ENCODE measurements at regions not wholly inside any gene's neighbourhood (a gene's known extent, or its start where the extent isn't known, plus 50 kb on each side); places are given as distances from the start of the nearest gene placed in this dataset.

DNA sequence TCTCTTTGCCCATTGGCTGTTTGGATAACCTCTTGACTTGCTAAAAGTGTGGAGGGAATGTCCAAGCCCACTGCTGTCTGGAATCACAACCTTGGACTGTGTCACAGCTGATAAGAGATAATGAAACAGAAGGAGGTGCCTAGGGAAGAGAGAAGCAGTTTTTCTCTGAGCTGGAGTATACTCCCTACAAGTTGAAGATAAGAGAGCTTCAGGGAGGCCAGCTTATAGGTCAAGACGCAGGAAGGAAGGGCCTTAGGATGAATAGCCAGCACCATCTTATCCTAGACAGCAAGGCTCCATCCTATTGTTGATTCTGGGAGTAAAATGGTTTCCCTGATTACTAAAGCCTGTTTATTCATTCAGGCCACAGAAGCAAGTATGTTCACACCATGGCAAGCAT is 244.7 kb downstream of the NPR3 start:
- DNase-seq (ENCODE audit: low read depth, low spot score) (no peak), FAIRE-seq (no peak)
- no peak overlapping the region for H3K4me2 ChIP-seq (ENCODE audit: control insufficient read depth, extremely low read depth, insufficient read depth, low read depth, low read length)
- peaks cover 3% of the 10 kb centered on the region for H3K4me1 ChIP-seq (ENCODE audit: control insufficient read depth, extremely low read depth, insufficient read depth, low read length)
- H3K9me3 ChIP-seq (ENCODE audit: control insufficient read depth, low read depth, low read length): no peaks in the 10 kb centered on the region
- no peak overlapping the region for H2AFZ ChIP-seq (ENCODE audit: control insufficient read depth, low read length)
- no peak overlapping the region for H3K4me3 ChIP-seq (ENCODE audit: control insufficient read depth in 2 of 3, extremely low read depth in 1 of 3, insufficient read depth in 2 of 3, low read depth in 1 of 3, low read length in 3 of 3)
- dilution Hi-C loops (cut with MboI; ENCODE audit: extremely low pct_ligation_motif_present, low sequenced_read_pairs): no loop called here
- TF ChIP-seq EZH2 (IDR thresholded peaks at IDR 0.05; ENCODE audit: low read length): no peak
- TF ChIP-seq, protein P1, sequence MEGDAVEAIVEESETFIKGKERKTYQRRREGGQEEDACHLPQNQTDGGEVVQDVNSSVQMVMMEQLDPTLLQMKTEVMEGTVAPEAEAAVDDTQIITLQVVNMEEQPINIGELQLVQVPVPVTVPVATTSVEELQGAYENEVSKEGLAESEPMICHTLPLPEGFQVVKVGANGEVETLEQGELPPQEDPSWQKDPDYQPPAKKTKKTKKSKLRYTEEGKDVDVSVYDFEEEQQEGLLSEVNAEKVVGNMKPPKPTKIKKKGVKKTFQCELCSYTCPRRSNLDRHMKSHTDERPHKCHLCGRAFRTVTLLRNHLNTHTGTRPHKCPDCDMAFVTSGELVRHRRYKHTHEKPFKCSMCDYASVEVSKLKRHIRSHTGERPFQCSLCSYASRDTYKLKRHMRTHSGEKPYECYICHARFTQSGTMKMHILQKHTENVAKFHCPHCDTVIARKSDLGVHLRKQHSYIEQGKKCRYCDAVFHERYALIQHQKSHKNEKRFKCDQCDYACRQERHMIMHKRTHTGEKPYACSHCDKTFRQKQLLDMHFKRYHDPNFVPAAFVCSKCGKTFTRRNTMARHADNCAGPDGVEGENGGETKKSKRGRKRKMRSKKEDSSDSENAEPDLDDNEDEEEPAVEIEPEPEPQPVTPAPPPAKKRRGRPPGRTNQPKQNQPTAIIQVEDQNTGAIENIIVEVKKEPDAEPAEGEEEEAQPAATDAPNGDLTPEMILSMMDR (optimal IDR thresholded peaks at IDR 0.05 in 1 of 3, IDR thresholded peaks at IDR 0.05 in 1 of 3, conservative IDR thresholded peaks at IDR 0.05 in 1 of 3; ENCODE audit: extremely low read depth in 1 of 3, insufficient read depth in 2 of 3, low read length in 3 of 3): no peak
- H3K27me3 ChIP-seq (ENCODE audit: control insufficient read depth, extremely low read depth, insufficient read depth, low read length): no peaks in the 10 kb centered on the region
- H3K36me3 ChIP-seq (ENCODE audit: control insufficient read depth in 2 of 2, extremely low read depth in 1 of 2, insufficient read depth in 2 of 2, low read length in 2 of 2): no peaks in the 10 kb centered on the region
- H3K27ac ChIP-seq (ENCODE audit: control insufficient read depth, insufficient read depth, low read length): no peak overlapping the region
- no peaks in the 10 kb centered on the region for H4K20me1 ChIP-seq (ENCODE audit: control insufficient read depth, extremely low read depth, insufficient read depth, low read length)
- H3K9ac ChIP-seq (ENCODE audit: control insufficient read depth, extremely low read depth, insufficient read depth, low read length): no peak overlapping the region
- no peaks in the 10 kb centered on the region for H3K9me1 ChIP-seq (ENCODE audit: control insufficient read depth, extremely low read depth, insufficient read depth, low read length)
- H3K79me2 ChIP-seq (ENCODE audit: control insufficient read depth, insufficient read depth, low read length): no peaks in the 10 kb centered on the region

DNA sequence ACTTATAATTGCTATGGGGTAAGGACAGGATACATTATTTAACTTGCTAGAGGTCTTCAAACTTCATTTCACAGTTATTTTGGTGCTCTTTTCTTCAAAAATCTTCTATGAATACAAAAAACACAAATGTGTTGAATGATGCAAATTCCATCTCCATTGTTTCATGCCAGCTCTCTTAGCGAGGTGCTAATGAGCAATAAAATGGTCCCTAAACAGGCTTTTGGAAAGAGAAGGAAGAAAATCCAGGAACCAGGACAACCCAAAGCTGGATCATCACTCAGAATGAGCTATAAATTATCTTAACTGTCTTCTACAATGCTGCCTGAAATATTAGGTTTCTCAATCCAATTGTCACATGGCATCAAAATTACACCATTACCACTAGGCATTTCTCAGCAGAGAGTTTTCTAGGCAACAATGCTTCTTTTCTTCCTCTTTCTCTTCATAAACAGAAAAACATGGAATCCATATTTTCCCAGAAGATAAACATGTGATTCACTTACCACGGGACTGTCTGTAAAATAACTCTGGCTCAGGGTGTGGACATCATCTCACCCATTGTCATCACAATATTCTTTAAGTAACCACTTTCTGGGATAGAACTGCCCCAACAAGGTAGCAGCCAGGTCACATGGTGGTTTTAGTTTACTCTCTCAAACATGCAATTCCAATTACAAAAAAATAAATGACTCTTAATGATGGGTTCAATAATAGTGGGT is 249.4 kb downstream of the NPR3 start:
- no peak overlapping the region for H3K9ac ChIP-seq (ENCODE audit: control insufficient read depth, extremely low read depth, insufficient read depth, low read length)
- no peak for FAIRE-seq

More for the DNA sequence above, 249.4 kb downstream of the NPR3 start:
- Histone ChIP-seq H3K36me3 (ENCODE audit: control insufficient read depth in 2 of 2, extremely low read depth in 1 of 2, insufficient read depth in 2 of 2, low read length in 2 of 2) (no peaks in the 10 kb centered on the region), H3K4me2 (ENCODE audit: control insufficient read depth, extremely low read depth, insufficient read depth, low read depth, low read length) (no peak overlapping the region), H3K27me3 (ENCODE audit: control insufficient read depth, extremely low read depth, insufficient read depth, low read length) (no peaks in the 10 kb centered on the region), H3K27ac (ENCODE audit: control insufficient read depth, insufficient read depth, low read length) (no peak overlapping the region), H3K4me1 (ENCODE audit: control insufficient read depth, extremely low read depth, insufficient read depth, low read length) (peaks cover 11% of the 10 kb centered on the region), H2AFZ (ENCODE audit: control insufficient read depth, low read length) (no peak overlapping the region), H3K9me3 (ENCODE audit: control insufficient read depth, low read depth, low read length) (no peaks in the 10 kb centered on the region), H3K79me2 (ENCODE audit: control insufficient read depth, insufficient read depth, low read length) (no peaks in the 10 kb centered on the region), H3K9me1 (ENCODE audit: control insufficient read depth, extremely low read depth, insufficient read depth, low read length) (no peaks in the 10 kb centered on the region), H4K20me1 (ENCODE audit: control insufficient read depth, extremely low read depth, insufficient read depth, low read length) (no peaks in the 10 kb centered on the region), H3K4me3 (ENCODE audit: control insufficient read depth in 2 of 3, extremely low read depth in 1 of 3, insufficient read depth in 2 of 3, low read depth in 1 of 3, low read length in 3 of 3) (no peak overlapping the region)
- no peak for TF ChIP-seq EZH2 (IDR thresholded peaks at IDR 0.05; ENCODE audit: low read length)
- TF ChIP-seq, protein P1 (optimal IDR thresholded peaks at IDR 0.05 in 1 of 3, IDR thresholded peaks at IDR 0.05 in 1 of 3, conservative IDR thresholded peaks at IDR 0.05 in 1 of 3; ENCODE audit: extremely low read depth in 1 of 3, insufficient read depth in 2 of 3, low read length in 3 of 3): no peak
- no peak for DNase-seq (ENCODE audit: low read depth, low spot score)
- dilution Hi-C loops (cut with MboI; ENCODE audit: extremely low pct_ligation_motif_present, low sequenced_read_pairs): no loop called here
